Activated naive CD4-positive, alpha-beta T cell treated with anti-CD3 and anti-CD28 coated beads, Interleukin-2, amount 10 ng/mL, durations not matched to agents 7 days and 5 days (primary cell): ENCODE measurements at regions not wholly inside any gene's neighbourhood (a gene's known extent, or its start where the extent isn't known, plus 50 kb on each side); places are given as distances from the start of the nearest gene placed in this dataset.

Experiments used
- CTCF ChIA-PET: fragments of 350-600 bp; sonication (Branson Sonifier 250); formaldehyde crosslinking; loops from one replicate; lab custom pipeline; 2021; ENCODE audit warnings: antibody characterized with exemption; lab: Charles Lee
- DNase-seq: peaks from one replicate; pipeline ENCODE4 v3.0.0-alpha.2; 2020
- H3K27ac Mint-ChIP-seq: one replicate; pipeline ENCODE4 v1.8.0; 2021; ENCODE audit warnings: mild to moderate bottlenecking, moderate library complexity, mixed read lengths
- H3K27me3 Mint-ChIP-seq: one replicate; pipeline ENCODE4 v1.8.0; 2021; ENCODE audit warnings: mild to moderate bottlenecking, mixed read lengths
- H3K36me3 Mint-ChIP-seq: one replicate; pipeline ENCODE4 v1.8.0; 2021; ENCODE audit warnings: mixed read lengths
- H3K4me1 Mint-ChIP-seq: one replicate; pipeline ENCODE4 v1.8.0; 2021; ENCODE audit warnings: mixed read lengths
- H3K4me3 Mint-ChIP-seq: one replicate; pipeline ENCODE4 v1.8.0; 2021; ENCODE audit warnings: mild to moderate bottlenecking, moderate library complexity, mixed read lengths
- H3K9me3 Mint-ChIP-seq: one replicate; pipeline ENCODE4 v1.8.0; 2021; ENCODE audit warnings: mixed read lengths

DNA sequence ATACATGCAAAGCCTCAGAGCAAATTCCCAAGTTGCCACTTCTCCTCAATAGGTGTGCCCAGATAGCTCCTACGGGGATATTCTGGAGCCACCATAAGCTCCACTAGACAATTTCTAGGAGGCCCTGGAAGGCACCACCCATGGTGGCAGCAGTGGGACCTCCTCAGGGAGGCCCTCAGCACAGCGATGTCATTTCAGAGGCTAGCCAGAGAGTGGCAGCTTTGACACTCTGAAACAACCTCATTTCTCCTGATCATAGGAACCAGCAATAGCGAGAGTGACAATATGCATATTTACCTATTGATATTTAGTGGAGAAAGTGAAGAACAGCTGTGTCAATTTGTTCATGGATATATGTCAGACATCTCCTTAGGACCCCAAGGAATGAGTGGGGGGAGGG is 612.3 kb downstream of the SOX5 start:
- Mint-ChIP-seq H3K4me1 (no peaks in the 10 kb centered on the region), H3K27me3 (no peaks in the 10 kb centered on the region)

DNA sequence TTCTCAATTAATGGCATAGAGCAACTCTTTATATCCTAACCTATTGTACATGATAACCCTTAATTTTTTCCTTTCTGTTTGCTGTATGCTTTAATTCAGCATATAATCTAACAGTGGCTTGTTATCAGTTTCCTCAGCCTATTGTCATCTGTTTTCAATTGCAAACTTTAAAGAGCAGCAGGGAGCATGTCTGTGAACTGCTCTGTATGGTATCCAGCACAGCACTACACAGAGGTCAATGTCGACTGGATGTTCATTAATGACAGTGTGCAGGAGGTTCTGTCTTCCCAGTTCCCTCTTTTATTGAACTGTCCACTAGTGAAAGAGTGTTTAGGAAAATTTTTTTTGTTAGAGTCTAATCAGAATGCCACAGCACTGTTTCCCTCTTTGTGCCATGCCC is 609.1 kb downstream of the SOX5 start:
- Mint-ChIP-seq H3K4me1 (no peaks in the 10 kb centered on the region), H3K36me3 (no peaks in the 10 kb centered on the region), H3K27me3 (no peaks in the 10 kb centered on the region), H3K27ac (no peak overlapping the region), H3K9me3 (no peaks in the 10 kb centered on the region), H3K4me3 (no peak overlapping the region)
- CTCF ChIA-PET = no interaction called here
- no peak for DNase-seq

More for the DNA sequence above, 612.3 kb downstream of the SOX5 start:
- Mint-ChIP-seq H3K36me3 (no peaks in the 10 kb centered on the region), H3K27ac (no peak overlapping the region), H3K4me3 (no peak overlapping the region), H3K9me3 (no peaks in the 10 kb centered on the region)
- CTCF ChIA-PET = no interaction called here
- DNase-seq = no peak

DNA sequence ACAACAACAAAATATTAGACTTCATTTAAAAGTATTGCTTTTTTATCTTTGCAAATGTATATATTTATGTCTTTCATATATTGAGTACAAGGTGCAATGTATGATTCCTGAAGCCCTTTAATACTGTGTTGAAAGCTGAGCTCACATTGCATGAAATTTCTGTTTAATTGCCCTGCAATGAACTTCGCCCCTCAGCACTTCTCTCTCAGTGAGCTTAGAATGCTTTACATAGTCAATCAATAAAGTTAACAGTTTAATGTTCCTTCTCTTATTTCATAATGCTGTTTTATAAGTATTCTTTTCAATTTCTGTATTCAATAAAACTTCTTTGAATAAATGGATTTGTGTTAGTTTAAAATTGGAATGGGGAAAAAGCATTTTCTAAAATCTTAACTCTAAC is 607.1 kb downstream of the SOX5 start:
- Mint-ChIP-seq H3K27me3 (no peaks in the 10 kb centered on the region), H3K9me3 (peaks cover 4% of the 10 kb centered on the region), H3K27ac (no peak overlapping the region), H3K36me3 (no peaks in the 10 kb centered on the region), H3K4me3 (no peak overlapping the region), H3K4me1 (no peaks in the 10 kb centered on the region)
- CTCF ChIA-PET = no interaction called here
- no peak for DNase-seq

GRCh38 chr12:23349564-23349963 is 599.9 kb downstream of the SOX5 start:
- H3K27ac Mint-ChIP-seq = no peak overlapping the region
- peaks cover 7% of the 10 kb centered on the region for H3K9me3 Mint-ChIP-seq
- H3K27me3 Mint-ChIP-seq = no peaks in the 10 kb centered on the region
- no peak overlapping the region for H3K4me3 Mint-ChIP-seq
- CTCF ChIA-PET = no interaction called here
- no peaks in the 10 kb centered on the region for H3K4me1 Mint-ChIP-seq
- no peak for DNase-seq
- no peaks in the 10 kb centered on the region for H3K36me3 Mint-ChIP-seq

- Mint-ChIP-seq H3K9me3 (peaks cover 7% of the 10 kb centered on the region), H3K4me1 (no peaks in the 10 kb centered on the region), H3K27me3 (no peaks in the 10 kb centered on the region), H3K27ac (no peak overlapping the region), H3K4me3 (no peak overlapping the region), H3K36me3 (no peaks in the 10 kb centered on the region)
- CTCF ChIA-PET = no interaction called here
- DNase-seq = no peak
Observed at GRCh38 chr12:23350808-23351207, 598.7 kb downstream of the SOX5 start.

DNA sequence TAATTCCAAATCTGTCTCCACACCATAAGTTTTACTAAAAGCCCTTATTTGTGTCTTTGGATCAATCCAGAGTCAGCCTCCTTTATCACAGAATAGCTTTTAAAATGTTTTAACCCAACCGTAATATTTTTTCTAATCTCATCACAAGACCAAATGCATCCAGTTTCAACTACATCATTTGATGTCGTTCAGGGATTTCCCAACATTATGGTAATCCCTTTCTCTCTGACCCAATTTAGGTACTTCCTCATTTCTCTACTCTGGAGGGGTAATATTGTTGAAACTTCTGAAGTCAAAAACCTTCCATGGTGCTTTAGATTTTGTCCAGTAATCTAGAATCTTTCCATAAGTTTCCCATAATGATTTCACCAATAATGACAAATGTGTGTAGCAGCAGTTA is 596.8 kb downstream of the SOX5 start:
- H3K4me3 Mint-ChIP-seq = no peak overlapping the region
- H3K27me3 Mint-ChIP-seq = no peaks in the 10 kb centered on the region
- no peak for DNase-seq
- peaks cover 5% of the 10 kb centered on the region for H3K9me3 Mint-ChIP-seq
- H3K36me3 Mint-ChIP-seq = no peaks in the 10 kb centered on the region
- no peak overlapping the region for H3K27ac Mint-ChIP-seq
- no peaks in the 10 kb centered on the region for H3K4me1 Mint-ChIP-seq
- CTCF ChIA-PET = no interaction called here

DNA sequence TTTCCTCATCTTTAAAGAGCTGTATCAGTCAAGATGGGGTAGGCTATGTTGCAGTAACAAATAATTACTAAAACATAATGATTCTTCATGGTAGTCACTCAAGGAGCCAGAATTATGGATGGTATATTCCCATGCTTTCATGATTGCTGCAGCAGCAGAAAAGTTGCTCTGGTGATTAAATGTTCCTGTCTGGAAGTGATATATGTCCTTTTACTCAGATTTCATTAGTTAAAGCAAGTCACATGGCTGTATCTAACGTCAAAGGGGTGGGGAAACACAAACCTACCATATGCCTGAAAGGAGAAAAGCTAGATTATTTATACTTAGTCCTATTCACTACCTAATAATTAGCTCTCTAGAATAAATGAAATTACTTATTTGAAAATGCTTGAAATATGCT is 594.7 kb downstream of the SOX5 start:
- DNase-seq = no peak
- CTCF ChIA-PET = no interaction called here
- H3K4me3 Mint-ChIP-seq = no peak overlapping the region
- no peaks in the 10 kb centered on the region for H3K4me1 Mint-ChIP-seq
- H3K27me3 Mint-ChIP-seq = no peaks in the 10 kb centered on the region
- peaks cover 7% of the 10 kb centered on the region for H3K9me3 Mint-ChIP-seq
- H3K27ac Mint-ChIP-seq = no peak overlapping the region
- no peaks in the 10 kb centered on the region for H3K36me3 Mint-ChIP-seq

DNA sequence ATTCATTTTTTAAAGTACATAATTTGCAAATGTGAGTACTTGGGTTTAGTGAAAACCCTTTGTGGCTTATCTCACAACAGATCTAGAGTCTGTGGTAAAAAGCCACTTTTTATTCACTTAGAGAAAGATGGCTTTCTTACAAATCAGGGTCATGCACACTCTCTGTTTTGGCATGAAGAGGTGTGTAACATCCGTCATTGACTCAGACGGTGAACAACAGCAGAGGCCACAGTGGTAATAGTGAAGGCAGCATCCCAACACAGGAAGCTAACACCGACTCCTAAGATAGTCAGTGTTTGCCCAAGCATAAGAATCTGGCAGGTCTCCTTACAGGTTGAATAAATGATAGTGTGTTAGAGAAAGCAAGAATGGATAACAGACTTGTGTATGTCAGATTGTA is 593.0 kb downstream of the SOX5 start:
- Mint-ChIP-seq H3K4me3 (no peak overlapping the region), H3K36me3 (no peaks in the 10 kb centered on the region), H3K4me1 (no peaks in the 10 kb centered on the region), H3K27me3 (no peaks in the 10 kb centered on the region), H3K9me3 (peaks cover 5% of the 10 kb centered on the region), H3K27ac (no peak overlapping the region)
- no peak for DNase-seq
- CTCF ChIA-PET = no interaction called here

DNA sequence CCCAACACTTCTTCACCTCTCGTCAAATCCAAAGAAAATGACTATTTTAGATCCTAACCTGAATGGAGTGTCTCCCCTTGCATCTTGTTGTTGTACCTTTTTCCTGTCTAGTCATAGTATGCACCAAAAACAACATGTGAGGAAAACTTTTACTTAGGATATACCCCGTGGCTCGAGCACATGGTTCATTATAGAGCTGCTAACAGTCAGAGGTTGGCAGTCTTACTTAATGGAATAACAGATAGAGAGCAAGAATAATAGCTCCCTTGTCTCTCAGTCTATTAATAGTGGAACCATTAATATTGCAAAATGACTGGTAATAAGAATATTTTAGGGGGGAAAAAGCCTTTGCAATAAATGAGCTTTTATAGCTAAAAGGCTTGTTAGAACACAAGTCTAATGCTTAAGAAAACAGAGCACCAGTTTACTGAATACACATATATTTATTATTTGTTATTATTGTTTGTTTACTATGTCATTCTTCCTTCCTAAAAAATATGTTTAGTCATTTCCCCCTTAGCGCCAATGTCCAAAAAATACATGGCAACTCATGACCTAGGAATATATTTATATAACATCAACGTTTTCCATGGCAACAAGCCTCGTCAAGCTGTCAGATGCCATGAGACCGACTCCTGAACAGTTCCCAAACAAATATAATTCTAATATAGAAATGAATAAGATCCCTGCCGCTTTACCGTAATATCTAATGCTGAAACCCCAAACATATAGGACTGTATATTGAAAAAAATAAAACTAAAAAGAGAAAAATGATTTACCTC is 592.4 kb downstream of the SOX5 start:
- Mint-ChIP-seq H3K36me3 (no peaks in the 10 kb centered on the region), H3K4me3 (no peak overlapping the region), H3K4me1 (no peaks in the 10 kb centered on the region), H3K27me3 (no peaks in the 10 kb centered on the region), H3K27ac (no peak overlapping the region), H3K9me3 (peaks cover 5% of the 10 kb centered on the region)
- CTCF ChIA-PET = no interaction called here
- no peak for DNase-seq

GRCh38 chr12:23359975-23360701 is 589.3 kb downstream of the SOX5 start:
- Mint-ChIP-seq H3K4me1 (no peaks in the 10 kb centered on the region), H3K4me3 (no peak overlapping the region), H3K9me3 (peaks cover 5% of the 10 kb centered on the region), H3K36me3 (no peaks in the 10 kb centered on the region), H3K27me3 (no peaks in the 10 kb centered on the region), H3K27ac (no peak overlapping the region)
- CTCF ChIA-PET = no interaction called here
- no peak for DNase-seq

- H3K9me3 Mint-ChIP-seq = peaks cover 6% of the 10 kb centered on the region
- no peaks in the 10 kb centered on the region for H3K36me3 Mint-ChIP-seq
- no peak overlapping the region for H3K27ac Mint-ChIP-seq
- CTCF ChIA-PET = no interaction called here
- no peaks in the 10 kb centered on the region for H3K4me1 Mint-ChIP-seq
- no peaks in the 10 kb centered on the region for H3K27me3 Mint-ChIP-seq
- no peak for DNase-seq
- no peak overlapping the region for H3K4me3 Mint-ChIP-seq
Observed at GRCh38 chr12:23361971-23362370, 587.5 kb downstream of the SOX5 start.

DNA sequence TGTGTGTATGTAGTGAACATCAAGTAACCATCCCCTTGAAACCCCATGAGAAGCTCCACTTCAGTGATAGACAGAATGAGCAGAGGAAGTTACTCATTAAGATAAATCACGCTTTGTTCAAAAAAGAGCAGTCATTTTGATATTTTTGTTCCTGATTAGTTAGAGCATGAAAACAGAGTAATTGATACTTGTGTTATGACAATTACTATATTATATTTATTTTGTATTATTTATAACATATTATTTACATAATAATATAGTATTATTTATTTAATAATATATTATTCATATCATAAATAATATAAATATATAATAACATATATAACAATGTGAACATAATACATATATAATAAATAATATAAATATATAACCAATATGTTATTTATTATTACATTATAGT is 580.9 kb downstream of the SOX5 start:
- no peaks in the 10 kb centered on the region for H3K27me3 Mint-ChIP-seq
- DNase-seq = no peak
- H3K9me3 Mint-ChIP-seq = peaks cover 2% of the 10 kb centered on the region
- no peaks in the 10 kb centered on the region for H3K4me1 Mint-ChIP-seq
- no peak overlapping the region for H3K27ac Mint-ChIP-seq
- H3K36me3 Mint-ChIP-seq = no peaks in the 10 kb centered on the region
- H3K4me3 Mint-ChIP-seq = no peak overlapping the region
- CTCF ChIA-PET = no interaction called here

GRCh38 chr12:23375621-23376020 is 573.8 kb downstream of the SOX5 start:
- peaks cover 25% of the 10 kb centered on the region for H3K9me3 Mint-ChIP-seq

DNA sequence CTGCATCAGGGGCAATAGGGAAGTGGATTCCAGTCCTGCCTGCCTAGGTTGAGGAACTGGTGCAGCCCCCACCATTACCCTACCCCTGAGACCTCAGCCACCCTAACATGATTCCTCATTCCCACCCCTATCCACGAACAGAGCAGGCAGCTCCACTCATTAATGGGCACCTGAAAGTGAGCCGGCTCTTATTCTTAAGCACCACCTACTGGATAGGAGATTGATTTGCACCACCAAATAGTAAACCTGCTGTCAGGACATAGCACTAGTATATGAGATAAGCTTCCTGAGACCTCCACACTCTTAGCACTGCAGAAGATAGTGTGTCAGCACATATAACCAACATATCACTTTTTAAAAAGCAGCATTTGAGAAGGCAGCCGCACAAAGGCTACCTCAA is 573.2 kb downstream of the SOX5 start:
- CTCF ChIA-PET = no interaction called here
- Mint-ChIP-seq H3K36me3 (no peaks in the 10 kb centered on the region), H3K9me3 (peaks cover 25% of the 10 kb centered on the region), H3K4me3 (no peak overlapping the region), H3K27ac (no peak overlapping the region), H3K27me3 (no peaks in the 10 kb centered on the region), H3K4me1 (no peaks in the 10 kb centered on the region)
- no peak for DNase-seq

More at GRCh38 chr12:23375621-23376020, 573.8 kb downstream of the SOX5 start:
- Mint-ChIP-seq H3K27ac (no peak overlapping the region), H3K4me1 (no peaks in the 10 kb centered on the region), H3K36me3 (no peaks in the 10 kb centered on the region), H3K27me3 (no peaks in the 10 kb centered on the region), H3K4me3 (no peak overlapping the region)
- no peak for DNase-seq
- CTCF ChIA-PET = no interaction called here

- Mint-ChIP-seq H3K9me3 (peaks cover 21% of the 10 kb centered on the region), H3K27me3 (no peaks in the 10 kb centered on the region), H3K27ac (no peak overlapping the region), H3K36me3 (no peaks in the 10 kb centered on the region), H3K4me1 (no peaks in the 10 kb centered on the region), H3K4me3 (no peak overlapping the region)
- CTCF ChIA-PET = no interaction called here
- no peak for DNase-seq
Observed at GRCh38 chr12:23380419-23381100, 568.9 kb downstream of the SOX5 start.
